OCI-LY3 (cell line): ENCODE measurements at regions not wholly inside any gene's neighbourhood (a gene's known extent, or its start where the extent isn't known, plus 50 kb on each side); places are given as distances from the start of the nearest gene placed in this dataset.

ENCODE experiments used
- H2AFZ ChIP-seq: fragments of 200-600, 300-600 bp; shearing (Covaris generic); 2 replicates; pipeline ENCODE4 v1.6.0; 2014; ENCODE audit warnings: antibody characterized with exemption, low read depth, low read length
- H3K27ac ChIP-seq: fragments of 200-600, 300-600 bp; sonication (generic); 2 replicates; pipeline ENCODE4 v1.5.1; 2014; ENCODE audit warnings: mild to moderate bottlenecking, low read length, moderate library complexity, mixed read lengths
- H3K27me3 ChIP-seq: fragments of 200-600, 300-600 bp; sonication (generic); 2 replicates; pipeline ENCODE4 v1.6.1; 2014; ENCODE audit warnings: low read depth, low read length, mixed read lengths
- H3K36me3 ChIP-seq: fragments of 200-600, 300-600 bp; sonication (generic); replicated peaks from 2 replicates; pipeline ENCODE3; 2014; ENCODE audit warnings: low read depth, low read length, mixed read lengths
- H3K4me1 ChIP-seq: fragments of 300-600, 200-600 bp; sonication (generic); 2 replicates; pipeline ENCODE4 v1.6.1; 2014; ENCODE audit warnings: low read length, mixed read lengths
- H3K4me2 ChIP-seq: fragments of 200-600, 300-600 bp; sonication (generic); 2 replicates; pipeline ENCODE4 v1.6.1; 2014; ENCODE audit warnings: low read length, mixed read lengths
- H3K4me3 ChIP-seq: fragments of 300-600, 200-600 bp; sonication (generic); 2 replicates; pipeline ENCODE4 v1.5.1; 2014; ENCODE audit warnings: antibody characterized with exemption, mild to moderate bottlenecking, low read length, moderate library complexity
- H3K79me2 ChIP-seq: fragments of 300-600, 200-600 bp; shearing (Covaris generic); 2 replicates; pipeline ENCODE4 v1.6.1; 2014; ENCODE audit warnings: mild to moderate bottlenecking, low read length, mixed read lengths
- H3K9ac ChIP-seq: fragments of 300-600, 200-600 bp; shearing (Covaris generic); 2 replicates; pipeline ENCODE4 v1.6.0; 2014; ENCODE audit warnings: mild to moderate bottlenecking, low read length, moderate library complexity
- H3K9me3 ChIP-seq: fragments of 200-600, 300-600 bp; shearing (Covaris generic); 2 replicates; pipeline ENCODE4 v1.6.1; 2014; ENCODE audit warnings: low read length, mixed read lengths; ENCODE audit not compliant: insufficient read depth
- H4K20me1 ChIP-seq: fragments of 200-600, 300-600 bp; sonication (generic); 2 replicates; pipeline ENCODE4 v1.6.1; 2016; ENCODE audit warnings: low read length, mixed read lengths; ENCODE audit not compliant: insufficient read depth
- EZH2phosphoT487 ChIP-seq: fragments of 200-600 bp; shearing (Covaris generic); IDR thresholded peaks from 2 replicates; pipeline ENCODE4 v1.6.1; 2018; ENCODE audit warnings: antibody characterized with exemption, mixed run types, low read depth
- TF ChIP-seq, protein P1 (sequence below): fragments of 200-600, 300-600 bp; sonication (generic); IDR thresholded peaks from 2 replicates; pipeline ENCODE4 v1.5.1; 2014; ENCODE audit warnings: antibody characterized with exemption, low read length, low read depth

DNA sequence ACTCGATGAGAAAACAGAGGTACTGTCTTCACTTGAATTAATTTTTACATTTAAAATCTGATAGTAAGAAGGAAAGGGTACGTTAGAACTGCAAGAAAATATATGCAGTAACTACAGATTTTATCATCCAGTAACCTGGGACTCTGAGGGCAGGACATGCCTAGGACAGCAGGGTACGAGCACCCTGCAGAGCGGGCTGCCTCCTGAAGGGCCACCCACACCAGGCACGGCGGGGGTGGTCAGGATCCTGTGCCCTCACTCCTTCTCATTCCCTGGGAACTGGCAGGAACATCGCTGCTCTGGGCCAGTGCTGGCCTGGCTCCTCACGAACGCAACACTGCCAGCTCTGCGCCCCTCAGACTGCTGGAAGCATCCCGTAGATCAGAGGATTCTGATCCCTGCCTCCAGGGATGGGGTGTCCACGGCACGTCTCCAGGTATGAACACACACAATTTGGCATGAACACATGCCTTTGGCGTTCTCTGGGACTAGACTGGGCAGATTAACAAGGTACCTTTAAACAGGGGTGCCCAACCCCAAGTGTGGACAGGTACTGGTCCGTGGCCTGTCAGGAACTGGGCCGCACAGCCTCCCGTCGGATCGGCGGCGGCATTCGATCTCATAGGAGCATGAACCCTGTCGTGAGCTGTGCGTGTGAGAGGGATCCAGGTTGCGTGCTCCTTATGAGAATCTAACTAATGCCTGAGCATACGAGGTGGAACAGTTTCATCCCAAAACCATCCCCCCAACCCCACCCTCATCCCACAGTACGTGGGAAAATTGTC is 99.3 kb upstream of the FAM20C start:
- H3K79me2 ChIP-seq, result no peaks in the 10 kb centered on the region
- H3K9ac ChIP-seq, result no peak overlapping the region
- H3K27me3 ChIP-seq, result no peaks in the 10 kb centered on the region
- TF ChIP-seq, protein P1, sequence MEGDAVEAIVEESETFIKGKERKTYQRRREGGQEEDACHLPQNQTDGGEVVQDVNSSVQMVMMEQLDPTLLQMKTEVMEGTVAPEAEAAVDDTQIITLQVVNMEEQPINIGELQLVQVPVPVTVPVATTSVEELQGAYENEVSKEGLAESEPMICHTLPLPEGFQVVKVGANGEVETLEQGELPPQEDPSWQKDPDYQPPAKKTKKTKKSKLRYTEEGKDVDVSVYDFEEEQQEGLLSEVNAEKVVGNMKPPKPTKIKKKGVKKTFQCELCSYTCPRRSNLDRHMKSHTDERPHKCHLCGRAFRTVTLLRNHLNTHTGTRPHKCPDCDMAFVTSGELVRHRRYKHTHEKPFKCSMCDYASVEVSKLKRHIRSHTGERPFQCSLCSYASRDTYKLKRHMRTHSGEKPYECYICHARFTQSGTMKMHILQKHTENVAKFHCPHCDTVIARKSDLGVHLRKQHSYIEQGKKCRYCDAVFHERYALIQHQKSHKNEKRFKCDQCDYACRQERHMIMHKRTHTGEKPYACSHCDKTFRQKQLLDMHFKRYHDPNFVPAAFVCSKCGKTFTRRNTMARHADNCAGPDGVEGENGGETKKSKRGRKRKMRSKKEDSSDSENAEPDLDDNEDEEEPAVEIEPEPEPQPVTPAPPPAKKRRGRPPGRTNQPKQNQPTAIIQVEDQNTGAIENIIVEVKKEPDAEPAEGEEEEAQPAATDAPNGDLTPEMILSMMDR, result no peak
- TF ChIP-seq EZH2phosphoT487, result no peak
- H3K9me3 ChIP-seq, result no peaks in the 10 kb centered on the region
- H3K27ac ChIP-seq, result no peak overlapping the region
- H3K4me3 ChIP-seq, result no peak overlapping the region
- H3K36me3 ChIP-seq, result no peaks in the 10 kb centered on the region
- no peaks in the 10 kb centered on the region for H3K4me1 ChIP-seq
- H4K20me1 ChIP-seq, result no peaks in the 10 kb centered on the region
- H2AFZ ChIP-seq, result no peak overlapping the region
- no peak overlapping the region for H3K4me2 ChIP-seq

DNA sequence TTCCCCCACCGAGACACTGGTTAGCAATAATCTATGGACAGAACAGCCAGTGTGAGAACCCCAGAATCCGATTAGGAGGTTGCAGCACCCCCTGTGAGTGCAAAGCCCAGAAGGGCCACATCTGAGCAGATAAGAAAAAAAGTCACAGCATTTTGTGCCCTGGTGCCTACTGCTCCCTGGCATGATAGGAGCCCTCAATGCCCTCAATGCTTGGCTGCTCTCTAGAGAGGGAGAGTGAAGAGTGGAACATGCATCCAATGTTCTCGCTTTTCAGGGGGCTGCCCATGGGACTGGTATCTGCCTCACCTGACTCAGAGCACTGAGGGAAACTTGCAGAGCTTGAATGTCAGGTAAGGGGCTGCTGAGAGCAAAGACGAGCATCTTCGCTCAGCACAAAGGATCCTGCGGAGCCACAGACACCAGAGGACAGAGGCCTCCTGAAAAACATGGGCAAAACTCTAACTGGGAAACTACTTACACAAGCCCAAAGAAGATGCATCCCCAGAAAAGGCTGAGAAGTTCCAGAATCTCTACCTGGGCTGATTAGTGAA is 98.0 kb upstream of the FAM20C start:
- H3K9me3 ChIP-seq, result no peaks in the 10 kb centered on the region
- H3K4me3 ChIP-seq, result no peak overlapping the region
- H3K36me3 ChIP-seq, result no peaks in the 10 kb centered on the region
- H2AFZ ChIP-seq, result no peak overlapping the region
- no peak overlapping the region for H3K27ac ChIP-seq
- H3K79me2 ChIP-seq, result no peaks in the 10 kb centered on the region
- H4K20me1 ChIP-seq, result no peaks in the 10 kb centered on the region
- no peak for TF ChIP-seq EZH2phosphoT487
- TF ChIP-seq, protein P1, result no peak
- H3K4me2 ChIP-seq, result no peak overlapping the region
- H3K4me1 ChIP-seq, result no peaks in the 10 kb centered on the region
- H3K9ac ChIP-seq, result no peak overlapping the region
- H3K27me3 ChIP-seq, result no peaks in the 10 kb centered on the region

DNA sequence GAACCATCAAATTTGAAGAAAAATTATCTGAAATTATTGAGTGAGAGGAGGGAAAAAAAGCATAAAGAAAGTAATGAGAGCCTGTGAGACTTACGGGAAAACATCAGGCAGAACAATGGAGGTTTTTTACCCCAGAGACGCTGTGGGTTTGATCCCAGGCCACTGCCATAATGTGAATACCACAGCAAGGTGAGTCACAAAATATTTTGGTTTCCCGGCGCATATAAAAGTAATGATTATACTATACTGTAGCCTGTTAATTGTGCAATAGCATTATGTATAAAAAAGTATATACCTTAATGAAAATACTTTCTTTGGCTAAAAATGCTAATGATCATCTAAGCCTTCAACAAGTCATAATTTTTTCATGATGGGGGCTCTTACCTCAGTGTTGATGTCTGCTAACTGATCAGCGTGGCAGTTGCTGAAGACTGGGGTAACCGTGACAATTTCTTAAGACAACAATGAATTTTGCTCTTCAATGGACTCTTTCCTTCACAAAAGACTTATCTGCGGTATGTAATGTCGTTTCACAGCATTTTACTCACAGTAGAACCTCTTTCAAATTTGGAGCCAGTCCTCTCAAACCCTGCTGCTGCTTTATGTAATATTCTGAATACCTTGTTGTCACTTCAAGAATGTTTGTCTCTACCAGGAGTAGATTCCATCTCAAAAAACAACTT is 97.0 kb upstream of the FAM20C start:
- H4K20me1 ChIP-seq, result no peaks in the 10 kb centered on the region
- no peak for TF ChIP-seq EZH2phosphoT487
- TF ChIP-seq, protein P1, result no peak
- H3K27ac ChIP-seq, result no peak overlapping the region
- no peaks in the 10 kb centered on the region for H3K36me3 ChIP-seq
- no peak overlapping the region for H2AFZ ChIP-seq
- H3K9ac ChIP-seq, result no peak overlapping the region
- H3K4me3 ChIP-seq, result no peak overlapping the region
- H3K79me2 ChIP-seq, result no peaks in the 10 kb centered on the region
- no peaks in the 10 kb centered on the region for H3K4me1 ChIP-seq
- H3K9me3 ChIP-seq, result no peaks in the 10 kb centered on the region
- H3K27me3 ChIP-seq, result no peaks in the 10 kb centered on the region
- H3K4me2 ChIP-seq, result no peak overlapping the region

DNA sequence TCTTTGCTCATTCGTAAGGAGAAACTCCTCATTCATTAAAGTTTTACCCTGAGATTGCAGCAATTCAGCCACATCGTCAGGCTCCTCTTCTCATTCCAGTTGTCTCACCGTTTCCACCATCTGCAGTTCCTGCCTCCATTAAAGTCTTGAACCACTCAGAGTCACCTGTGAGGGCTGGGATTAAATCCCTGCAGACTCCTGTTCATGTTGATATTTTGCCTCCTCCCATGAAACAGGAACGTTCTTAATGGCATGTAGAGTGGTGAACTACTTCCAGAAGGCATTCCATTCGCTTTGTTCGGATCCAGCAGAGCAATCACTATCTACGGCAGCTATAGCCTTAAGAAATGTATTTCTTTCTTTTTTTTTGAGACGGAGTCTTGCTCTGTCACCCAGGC is 96.5 kb upstream of the FAM20C start:
- no peak overlapping the region for H3K4me2 ChIP-seq
- no peaks in the 10 kb centered on the region for H3K79me2 ChIP-seq
- no peak overlapping the region for H3K27ac ChIP-seq
- H3K9me3 ChIP-seq, result no peaks in the 10 kb centered on the region
- TF ChIP-seq, protein P1, result no peak
- no peak for TF ChIP-seq EZH2phosphoT487
- no peaks in the 10 kb centered on the region for H3K4me1 ChIP-seq
- H2AFZ ChIP-seq, result no peak overlapping the region
- no peaks in the 10 kb centered on the region for H3K36me3 ChIP-seq
- no peak overlapping the region for H3K9ac ChIP-seq
- no peak overlapping the region for H3K4me3 ChIP-seq
- H3K27me3 ChIP-seq, result no peaks in the 10 kb centered on the region
- H4K20me1 ChIP-seq, result no peaks in the 10 kb centered on the region
